ENCODE measurements at regions not wholly inside any gene's neighbourhood (a gene's known extent, or its start where the extent isn't known, plus 50 kb on each side); places are given as distances from the start of the nearest gene placed in this dataset.

DNA sequence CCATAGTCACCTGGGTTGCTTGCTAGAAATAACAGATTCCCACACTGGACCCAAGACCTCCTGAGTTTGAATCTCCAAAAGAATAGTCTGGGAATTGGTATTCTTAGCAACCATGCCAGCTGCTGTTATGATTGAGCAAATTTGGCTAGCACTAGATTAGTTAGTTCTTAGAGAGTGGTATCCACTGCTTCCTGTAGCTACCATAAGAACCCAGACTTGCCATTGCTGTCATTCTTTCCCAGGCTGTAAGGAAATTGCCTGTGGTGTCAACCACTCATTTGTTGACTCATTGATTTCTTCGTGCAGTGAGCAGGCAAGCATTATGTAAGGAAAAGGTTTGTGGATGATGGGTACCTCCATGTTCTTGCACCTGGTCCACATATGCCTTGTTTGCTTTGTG is 201.8 kb upstream of the RGS6 start:
- TF ChIP-seq EZH2phosphoT487 (IDR thresholded peaks at IDR 0.05; ENCODE audit: borderline replicate concordance, low read depth, low read length): no peak
- TF ChIP-seq, protein P1, sequence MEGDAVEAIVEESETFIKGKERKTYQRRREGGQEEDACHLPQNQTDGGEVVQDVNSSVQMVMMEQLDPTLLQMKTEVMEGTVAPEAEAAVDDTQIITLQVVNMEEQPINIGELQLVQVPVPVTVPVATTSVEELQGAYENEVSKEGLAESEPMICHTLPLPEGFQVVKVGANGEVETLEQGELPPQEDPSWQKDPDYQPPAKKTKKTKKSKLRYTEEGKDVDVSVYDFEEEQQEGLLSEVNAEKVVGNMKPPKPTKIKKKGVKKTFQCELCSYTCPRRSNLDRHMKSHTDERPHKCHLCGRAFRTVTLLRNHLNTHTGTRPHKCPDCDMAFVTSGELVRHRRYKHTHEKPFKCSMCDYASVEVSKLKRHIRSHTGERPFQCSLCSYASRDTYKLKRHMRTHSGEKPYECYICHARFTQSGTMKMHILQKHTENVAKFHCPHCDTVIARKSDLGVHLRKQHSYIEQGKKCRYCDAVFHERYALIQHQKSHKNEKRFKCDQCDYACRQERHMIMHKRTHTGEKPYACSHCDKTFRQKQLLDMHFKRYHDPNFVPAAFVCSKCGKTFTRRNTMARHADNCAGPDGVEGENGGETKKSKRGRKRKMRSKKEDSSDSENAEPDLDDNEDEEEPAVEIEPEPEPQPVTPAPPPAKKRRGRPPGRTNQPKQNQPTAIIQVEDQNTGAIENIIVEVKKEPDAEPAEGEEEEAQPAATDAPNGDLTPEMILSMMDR (conservative IDR thresholded peaks at IDR 0.05; ENCODE audit: low read length): no peak
- DNase-seq (ENCODE audit: low spot score): no peak
- H2AFZ ChIP-seq (ENCODE audit: low read length): no peak overlapping the region
- H3K36me3 ChIP-seq (ENCODE audit: insufficient read depth, low read length): peaks cover 71% of the 10 kb centered on the region
- no peak overlapping the region for H3K27ac ChIP-seq (ENCODE audit: low read depth, low read length, poor library complexity, severe bottlenecking)
- no peaks in the 10 kb centered on the region for H3K79me2 ChIP-seq (ENCODE audit: insufficient read depth, low read depth, low read length)
- intact Hi-C loops (cut with micrococcal nuclease; ENCODE audit: unreplicated experiment): no loop called here
- no peak overlapping the region for H3K4me2 ChIP-seq (ENCODE audit: low read length)
- BruUV-seq (replicated peaks): no TSS peak
- CTCF ChIA-PET (ENCODE audit: unreplicated experiment): interaction anchor here (0.6 kb wide), 1 partner anchor 143 kb away, joined by 4 read pairs; no protein-coding TSS in a partner anchor
- POLR2A ChIA-PET: no interaction called here
- no peaks in the 10 kb centered on the region for H3K9me2 ChIP-seq (ENCODE audit: insufficient read depth, low read length)
- no peaks in the 10 kb centered on the region for H4K20me1 ChIP-seq (ENCODE audit: insufficient read depth, low read length)
- H3K9me3 ChIP-seq (ENCODE audit: low read length): no peaks in the 10 kb centered on the region
- no peaks in the 10 kb centered on the region for H3K4me1 ChIP-seq (ENCODE audit: insufficient read depth, low read length, poor library complexity, severe bottlenecking)
- H3K4me3 ChIP-seq (ENCODE audit: low read depth, low read length, poor library complexity, severe bottlenecking): no peak overlapping the region

DNA sequence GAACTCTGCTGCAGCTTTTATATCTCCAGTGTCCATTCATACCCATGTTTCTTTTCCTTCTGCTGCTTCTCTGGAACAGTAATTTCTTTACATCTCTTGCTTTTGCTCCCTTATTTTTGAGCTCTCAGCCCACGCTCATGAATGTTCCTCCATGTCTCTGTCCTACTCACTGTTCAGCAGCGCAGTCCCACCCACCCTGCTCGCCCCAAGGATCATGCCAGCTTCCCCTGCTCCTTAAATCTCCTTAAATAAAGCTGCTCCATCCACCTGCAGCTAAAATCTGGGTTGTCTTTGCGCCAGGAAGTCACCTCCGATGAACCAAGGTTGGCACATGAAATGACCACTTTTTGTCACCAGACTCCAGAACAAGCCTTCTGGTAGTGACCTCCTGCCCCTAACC is 201.1 kb upstream of the RGS6 start:
- no peak for DNase-seq (ENCODE audit: low spot score)
- POLR2A ChIA-PET: no interaction called here

DNA sequence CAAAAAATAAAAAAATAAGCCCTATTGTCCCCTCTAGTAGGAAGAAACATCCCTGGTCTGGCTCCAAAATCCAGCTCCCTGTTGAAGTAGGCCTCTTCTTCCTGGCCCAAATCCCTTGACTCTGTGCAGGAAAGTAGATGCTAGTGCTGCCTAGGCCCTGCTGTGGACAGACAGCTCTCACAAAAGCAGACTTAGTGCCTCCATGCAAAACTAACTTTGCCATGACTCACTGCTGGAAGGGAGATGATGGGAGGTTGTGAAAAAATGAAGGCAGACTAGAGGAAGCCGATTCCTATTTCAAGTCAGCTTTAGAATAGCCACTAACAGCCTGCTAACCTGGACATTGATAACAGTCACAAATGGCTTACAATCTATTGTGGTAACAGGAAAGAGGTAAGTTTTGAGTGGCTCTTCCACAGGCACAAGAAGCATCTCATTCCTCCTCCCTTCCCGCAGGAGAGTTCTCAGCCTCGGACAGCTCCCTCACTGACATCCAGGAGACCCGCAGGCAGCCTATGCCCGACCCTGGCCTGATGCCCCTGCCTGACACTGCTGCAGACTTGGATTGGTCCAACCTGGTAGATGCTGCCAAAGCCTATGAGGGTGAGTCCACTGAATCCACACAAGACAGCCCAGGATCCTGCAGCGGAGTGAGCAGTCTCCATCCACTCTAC is 198.9 kb upstream of the RGS6 start:
- no peak overlapping the region for H3K4me3 ChIP-seq (ENCODE audit: low read depth, low read length, poor library complexity, severe bottlenecking)
- H3K36me3 ChIP-seq (ENCODE audit: insufficient read depth, low read length): peaks cover 70% of the 10 kb centered on the region
- no peak overlapping the region for H2AFZ ChIP-seq (ENCODE audit: low read length)
- BruUV-seq (replicated peaks): no TSS peak
- no peaks in the 10 kb centered on the region for H3K9me2 ChIP-seq (ENCODE audit: insufficient read depth, low read length)
- intact Hi-C loops (cut with micrococcal nuclease; ENCODE audit: unreplicated experiment): no loop called here
- no peak overlapping the region for H3K27ac ChIP-seq (ENCODE audit: low read depth, low read length, poor library complexity, severe bottlenecking)
- ChIA-PET CTCF (ENCODE audit: unreplicated experiment) (no interaction called here), POLR2A (no interaction called here)
- no peaks in the 10 kb centered on the region for H3K4me1 ChIP-seq (ENCODE audit: insufficient read depth, low read length, poor library complexity, severe bottlenecking)
- no peaks in the 10 kb centered on the region for H3K9me3 ChIP-seq (ENCODE audit: low read length)
- H3K4me2 ChIP-seq (ENCODE audit: low read length): no peak overlapping the region
- no peak for TF ChIP-seq EZH2phosphoT487 (IDR thresholded peaks at IDR 0.05; ENCODE audit: borderline replicate concordance, low read depth, low read length)
- TF ChIP-seq, protein P1 (conservative IDR thresholded peaks at IDR 0.05; ENCODE audit: low read length): no peak
- no peak for DNase-seq (ENCODE audit: low spot score)
- H3K79me2 ChIP-seq (ENCODE audit: insufficient read depth, low read depth, low read length): no peaks in the 10 kb centered on the region
- no peaks in the 10 kb centered on the region for H4K20me1 ChIP-seq (ENCODE audit: insufficient read depth, low read length)

More for the DNA sequence above, 201.1 kb upstream of the RGS6 start:
- Histone ChIP-seq H3K4me3 (ENCODE audit: low read depth, low read length, poor library complexity, severe bottlenecking) (no peak overlapping the region), H2AFZ (ENCODE audit: low read length) (no peak overlapping the region), H3K9me3 (ENCODE audit: low read length) (no peaks in the 10 kb centered on the region), H3K9me2 (ENCODE audit: insufficient read depth, low read length) (no peaks in the 10 kb centered on the region), H3K27ac (ENCODE audit: low read depth, low read length, poor library complexity, severe bottlenecking) (no peak overlapping the region), H3K4me1 (ENCODE audit: insufficient read depth, low read length, poor library complexity, severe bottlenecking) (no peaks in the 10 kb centered on the region), H4K20me1 (ENCODE audit: insufficient read depth, low read length) (no peaks in the 10 kb centered on the region), H3K36me3 (ENCODE audit: insufficient read depth, low read length) (peaks cover 70% of the 10 kb centered on the region), H3K79me2 (ENCODE audit: insufficient read depth, low read depth, low read length) (no peaks in the 10 kb centered on the region), H3K4me2 (ENCODE audit: low read length) (no peak overlapping the region)
- TF ChIP-seq, protein P1 (conservative IDR thresholded peaks at IDR 0.05; ENCODE audit: low read length): no peak
- TF ChIP-seq EZH2phosphoT487 (IDR thresholded peaks at IDR 0.05; ENCODE audit: borderline replicate concordance, low read depth, low read length): no peak
- BruUV-seq (replicated peaks): no TSS peak
- intact Hi-C loops (cut with micrococcal nuclease; ENCODE audit: unreplicated experiment): no loop called here
- CTCF ChIA-PET (ENCODE audit: unreplicated experiment): interaction anchor here (0.6 kb wide), 1 partner anchor 144 kb away, joined by 4 read pairs; no protein-coding TSS in a partner anchor
